Thyroid gland (tissue), 4 donors: ENCODE measurements at regions not wholly inside any gene's neighbourhood (a gene's known extent, or its start where the extent isn't known, plus 50 kb on each side); places are given as distances from the start of the nearest gene placed in this dataset.

Experiments used
- DNase-seq, 2 donors: peaks; one replicate each; pipeline ENCODE4 v3.0.0-alpha.2; 2019
- H3K27ac ChIP-seq, 3 donors: fragments of 200-600 bp; sonication (generic); 1 replicate in 2 of 3; 2 replicates in 1 of 3; pipeline ENCODE4 v1.5.1; 2016 to 2019; ENCODE audit warnings: mild to moderate bottlenecking in 1 of 3, moderate library complexity in 1 of 3
- H3K27me3 ChIP-seq: fragments of 200-600 bp; sonication (generic); one replicate; pipeline ENCODE4 v1.5.1; 2019
- H3K36me3 ChIP-seq, 2 donors: fragments of 200-600 bp; sonication (generic); one replicate each; pipeline ENCODE4 v1.5.1; 2016 to 2019
- H3K4me1 ChIP-seq, 2 donors: fragments of 200-600 bp; sonication (generic); one replicate each; pipeline ENCODE4 v1.5.1; 2017 to 2019
- H3K4me3 ChIP-seq, 3 donors: fragments of 200-600 bp; sonication (generic); replicated peaks in 1 of 3; 1 replicate in 2 of 3; 2 replicates in 1 of 3; pipeline ENCODE4 v1.5.1; 2016; ENCODE audit warnings: mild to moderate bottlenecking in 1 of 3
- H3K9me3 ChIP-seq: fragments of 200-600 bp; sonication (generic); one replicate; pipeline ENCODE4 v1.5.1; 2017
- CTCF ChIP-seq, 6 experiments: fragments of 200-600 bp in 3 of 6; fragments of 450-650 bp in 3 of 6; sonication (generic) in 3 of 6; IDR thresholded peaks; one replicate each; pipeline ENCODE4 v1.5.1; 2016 to 2019; ENCODE audit warnings: antibody characterized with exemption in 6 of 6, mild to moderate bottlenecking in 2 of 6, inconsistent platforms in 1 of 6, moderate library complexity in 1 of 6
- POLR2A ChIP-seq, 2 donors: fragments of 450-650 bp; IDR thresholded peaks; one replicate each; pipeline ENCODE4 v1.6.1; 2017; ENCODE audit warnings: antibody characterized with exemption in 2 of 2, mild to moderate bottlenecking in 2 of 2, moderate library complexity in 1 of 2
- WGBS, 2 donors: methylation state at CpG; one replicate each; pipeline ENCODE4 v1.1.5; 2017; 5-methylcytosine and 5-hydroxymethylcytosine counted together
- intact Hi-C: fragments of 100-400 bp; cut with DNase I; formaldehyde crosslinking; loops from one replicate; pipeline ENCODE4 v1.15.1; 2023

- intact Hi-C loops = no loop called here
- no peak for DNase-seq
- H3K36me3 ChIP-seq = no peaks in the 10 kb centered on the region
- TF ChIP-seq CTCF (IDR thresholded peaks at IDR 0.05) (no peak), POLR2A (IDR thresholded peaks at IDR 0.05) (no peak)
- H3K27ac ChIP-seq = no peak overlapping the region
- peaks cover 0 to 15% of the 10 kb centered on the region in 2 donors for H3K4me1 ChIP-seq
- H3K9me3 ChIP-seq = no peaks in the 10 kb centered on the region
- H3K4me3 ChIP-seq = no peak overlapping the region
- H3K27me3 ChIP-seq = peaks cover 4% of the 10 kb centered on the region
- 73 to 81% methylated on average over 11 of the region's 11 CpGs for WGBS, 2 donors
Observed at GRCh38 chr9:135295551-135296300, 183.9 kb upstream of the PPP1R26 start.

DNA sequence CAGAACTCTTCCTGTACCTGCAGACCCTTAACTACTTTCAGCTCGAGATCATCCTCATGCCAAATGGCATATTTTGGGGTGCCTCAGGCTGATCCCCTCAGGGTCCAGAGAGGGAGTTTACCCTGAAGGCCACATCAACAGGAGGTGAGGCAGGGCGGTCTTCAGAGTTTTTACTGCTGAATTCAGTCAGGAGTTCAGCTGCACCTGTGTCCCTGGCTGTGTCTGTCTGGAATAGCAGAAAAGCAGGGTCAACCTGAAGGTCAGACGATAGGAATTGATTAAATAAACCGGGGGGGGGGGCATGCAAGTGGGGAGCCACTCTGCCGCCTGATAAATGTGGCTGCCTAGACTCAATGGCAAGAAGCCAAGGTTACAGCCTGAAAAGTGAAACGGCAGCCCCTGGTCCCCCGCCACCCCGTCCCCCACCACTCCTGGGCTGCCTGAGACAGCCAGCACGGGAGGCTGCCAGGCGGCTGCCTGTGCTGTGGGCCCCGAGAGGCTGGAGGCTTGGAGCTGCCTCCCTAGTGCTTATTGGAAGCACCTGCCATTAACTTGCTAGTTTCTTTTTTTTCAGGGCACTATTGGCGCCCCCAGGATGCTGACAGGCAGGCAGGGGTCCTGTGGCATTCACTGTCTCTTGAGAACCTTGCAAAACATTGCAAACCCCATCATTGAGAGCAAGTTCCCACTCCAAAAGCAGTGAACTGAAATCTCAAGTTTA lies 182.7 kb upstream of the PPP1R26 start:
- TF ChIP-seq POLR2A (IDR thresholded peaks at IDR 0.05) (no peak), CTCF (IDR thresholded peaks at IDR 0.05) (no peak)
- no peak overlapping the region for H3K4me3 ChIP-seq
- H3K27me3 ChIP-seq = peaks cover 4% of the 10 kb centered on the region
- DNase-seq = no peak
- WGBS, 2 donors = 34 to 57% methylated on average over 7 to 11 of the region's 12 CpGs
- peaks cover 0 to 18% of the 10 kb centered on the region in 2 donors for H3K4me1 ChIP-seq
- intact Hi-C loops = no loop called here
- H3K9me3 ChIP-seq = no peaks in the 10 kb centered on the region
- no peaks in the 10 kb centered on the region for H3K36me3 ChIP-seq
- H3K27ac ChIP-seq = peak overlapping the region in 1 of 3 donors; percentile 10

DNA sequence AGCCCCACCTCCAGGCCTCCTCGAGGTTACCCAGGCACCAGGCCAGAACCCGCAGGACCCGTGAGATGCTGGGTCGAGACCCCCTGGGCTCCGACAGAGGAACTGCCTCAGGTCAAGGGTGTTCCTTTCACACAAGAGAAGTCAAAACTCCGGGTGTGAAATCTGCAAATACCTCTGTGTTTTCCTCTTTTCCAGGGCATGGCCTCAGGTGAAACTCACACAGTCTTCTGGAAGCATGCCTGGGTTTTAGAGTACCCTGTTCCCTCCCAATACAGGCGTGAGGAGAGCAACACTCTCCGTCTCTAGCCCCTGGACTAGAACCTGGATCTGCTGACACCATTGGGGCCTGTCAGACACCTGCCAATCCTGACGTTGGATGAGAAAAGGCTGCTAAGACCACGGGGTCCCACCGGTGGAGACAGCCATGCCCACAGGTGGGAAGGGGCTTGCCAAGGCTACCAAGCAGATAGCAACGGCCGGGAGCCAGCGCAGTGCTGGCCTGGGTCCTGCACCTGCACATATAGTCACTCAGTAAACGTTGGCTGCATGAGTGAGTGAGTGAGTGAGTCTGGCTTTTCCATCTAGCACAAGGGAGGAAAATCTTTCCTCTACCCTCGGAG lies 182.0 kb upstream of the PPP1R26 start:
- Histone ChIP-seq H3K4me1 (peaks cover 0 to 18% of the 10 kb centered on the region in 2 donors), H3K4me3 (no peak overlapping the region), H3K27me3 (peaks cover 4% of the 10 kb centered on the region), H3K27ac (peak overlapping the region in 1 of 3 donors; percentile 10), H3K9me3 (no peaks in the 10 kb centered on the region), H3K36me3 (no peaks in the 10 kb centered on the region)
- no peak for TF ChIP-seq CTCF (IDR thresholded peaks at IDR 0.05)
- TF ChIP-seq POLR2A (IDR thresholded peaks at IDR 0.05) = no peak
- 36 to 40% methylated on average over 15 to 16 of the region's 16 CpGs for WGBS, 2 donors
- DNase-seq = peak; percentile 43 to 49
- intact Hi-C loops = no loop called here

DNA sequence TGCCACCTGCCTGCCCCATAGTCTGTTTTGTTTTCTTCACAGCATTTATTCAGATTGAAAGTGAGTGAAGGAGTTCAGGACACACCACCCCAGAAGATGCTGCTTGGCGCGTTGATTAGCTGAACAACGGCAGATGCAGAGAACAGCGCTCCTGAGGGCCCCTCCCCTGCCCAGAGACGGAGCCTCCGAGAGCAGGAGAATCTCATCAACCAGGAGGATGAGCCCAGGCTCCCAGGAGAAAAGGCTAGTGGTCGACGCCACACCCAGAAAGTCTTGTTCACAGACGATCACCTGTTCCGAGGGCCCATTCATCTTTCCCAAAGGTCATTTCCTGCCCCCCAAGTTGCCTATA lies 180.4 kb upstream of the PPP1R26 start:
- H3K4me1 ChIP-seq = peaks cover 0 to 18% of the 10 kb centered on the region in 2 donors
- H3K36me3 ChIP-seq = no peaks in the 10 kb centered on the region
- no peaks in the 10 kb centered on the region for H3K9me3 ChIP-seq
- intact Hi-C loops = no loop called here
- H3K27me3 ChIP-seq = peaks cover 4% of the 10 kb centered on the region
- 77 to 80% methylated on average over 10 of the region's 10 CpGs for WGBS, 2 donors
- DNase-seq = no peak
- no peak overlapping the region for H3K27ac ChIP-seq
- TF ChIP-seq POLR2A (IDR thresholded peaks at IDR 0.05) = no peak
- TF ChIP-seq CTCF (IDR thresholded peaks at IDR 0.05) = no peak
- no peak overlapping the region for H3K4me3 ChIP-seq
